SH-SY5Y (cell line): ENCODE measurements at regions not wholly inside any gene's neighbourhood (a gene's known extent, or its start where the extent isn't known, plus 50 kb on each side); places are given as distances from the start of the nearest gene placed in this dataset.

Source experiments
- GATA2 ChIP-seq: IDR thresholded peaks from 2 replicates; pipeline ENCODE4 v1.6.1; 2011; ENCODE audit warnings: mild to moderate bottlenecking, low read depth, low read length
- GATA3 ChIP-seq: IDR thresholded peaks from 2 replicates; pipeline ENCODE4 v1.6.1; 2011; ENCODE audit warnings: low read depth, mild to moderate bottlenecking, low read length, moderate library complexity

GRCh38 chr6:26300828-26301227 lies 64.2 kb upstream of the BTN3A2 start:
- no peak for TF ChIP-seq GATA2
- TF ChIP-seq GATA3, result no peak
